ENCODE measurements at regions not wholly inside any gene's neighbourhood (a gene's known extent, or its start where the extent isn't known, plus 50 kb on each side); places are given as distances from the start of the nearest gene placed in this dataset.

- Histone ChIP-seq H3K36me3 (ENCODE audit: control insufficient read depth in 4 of 4, insufficient read depth in 4 of 4, low read length in 4 of 4) (no peaks in the 10 kb centered on the region), H3K27me3 (ENCODE audit: control insufficient read depth in 3 of 3, insufficient read depth in 3 of 3, low read length in 2 of 3) (no peaks in the 10 kb centered on the region), H3K4me3 (no peak overlapping the region), H3K27ac (ENCODE audit: low read depth in 1 of 2, low read length in 1 of 2) (no peak overlapping the region), H3K4me1 (ENCODE audit: control insufficient read depth in 5 of 5, insufficient read depth in 5 of 5, low read length in 5 of 5) (no peaks in the 10 kb centered on the region), H3K9ac (ENCODE audit: insufficient read depth in 1 of 2, low read length in 2 of 2) (no peak overlapping the region), H3K9me3 (ENCODE audit: control insufficient read depth in 4 of 4, insufficient read depth in 3 of 4, low read length in 3 of 4) (no peaks in the 10 kb centered on the region)
- DNase-seq (no peak), ATAC-seq (ENCODE audit: insufficient read depth, low FRiP score) (no peak)
- no peak for TF ChIP-seq CTCF (IDR thresholded peaks at IDR 0.05; ENCODE audit: control extremely low read depth, extremely low read depth)
Observed at GRCh38 chr4:106647451-106647850, 278.9 kb upstream of the GIMD1 start.

GRCh38 chr4:106629268-106629625 is 260.7 kb upstream of the GIMD1 start:
- no peaks in the 10 kb centered on the region for H3K4me1 ChIP-seq (ENCODE audit: control insufficient read depth in 5 of 5, insufficient read depth in 5 of 5, low read length in 5 of 5)
- WGBS, 2 donors: 50 to 77% methylated on average over 1 of the region's 1 CpG

GRCh38 chr4:106628586-106629267 is 260.1 kb upstream of the GIMD1 start:
- Histone ChIP-seq H3K4me1 (ENCODE audit: control insufficient read depth in 5 of 5, insufficient read depth in 5 of 5, low read length in 5 of 5) (no peaks in the 10 kb centered on the region), H3K27me3 (ENCODE audit: control insufficient read depth in 3 of 3, insufficient read depth in 3 of 3, low read length in 2 of 3) (no peaks in the 10 kb centered on the region), H3K36me3 (ENCODE audit: control insufficient read depth in 4 of 4, insufficient read depth in 4 of 4, low read length in 4 of 4) (no peaks in the 10 kb centered on the region), H3K9ac (ENCODE audit: insufficient read depth in 1 of 2, low read length in 2 of 2) (no peak overlapping the region), H3K27ac (ENCODE audit: low read depth in 1 of 2, low read length in 1 of 2) (no peak overlapping the region), H3K4me3 (no peak overlapping the region), H3K9me3 (ENCODE audit: control insufficient read depth in 4 of 4, insufficient read depth in 3 of 4, low read length in 3 of 4) (peaks cover 0 to 1% (median 0%) of the 10 kb centered on the region in 4 donors)
- ATAC-seq (ENCODE audit: insufficient read depth, low FRiP score): no peak
- DNase-seq: no peak
- WGBS, 2 donors: 59% methylated on average over 4 of the region's 4 CpGs
- TF ChIP-seq CTCF (IDR thresholded peaks at IDR 0.05; ENCODE audit: control extremely low read depth, extremely low read depth): no peak

More at GRCh38 chr4:106629268-106629625, 260.7 kb upstream of the GIMD1 start:
- Histone ChIP-seq H3K36me3 (ENCODE audit: control insufficient read depth in 4 of 4, insufficient read depth in 4 of 4, low read length in 4 of 4) (no peaks in the 10 kb centered on the region), H3K27ac (ENCODE audit: low read depth in 1 of 2, low read length in 1 of 2) (no peak overlapping the region), H3K9ac (ENCODE audit: insufficient read depth in 1 of 2, low read length in 2 of 2) (no peak overlapping the region), H3K9me3 (ENCODE audit: control insufficient read depth in 4 of 4, insufficient read depth in 3 of 4, low read length in 3 of 4) (peaks cover 0 to 1% (median 0%) of the 10 kb centered on the region in 4 donors), H3K27me3 (ENCODE audit: control insufficient read depth in 3 of 3, insufficient read depth in 3 of 3, low read length in 2 of 3) (no peaks in the 10 kb centered on the region), H3K4me3 (no peak overlapping the region)
- TF ChIP-seq CTCF (IDR thresholded peaks at IDR 0.05; ENCODE audit: control extremely low read depth, extremely low read depth): no peak
- ATAC-seq (ENCODE audit: insufficient read depth, low FRiP score) (no peak), DNase-seq (no peak)

- DNase-seq (no peak), ATAC-seq (ENCODE audit: insufficient read depth, low FRiP score) (no peak)
- H3K27me3 ChIP-seq (ENCODE audit: control insufficient read depth in 3 of 3, insufficient read depth in 3 of 3, low read length in 2 of 3): no peaks in the 10 kb centered on the region
- TF ChIP-seq CTCF (IDR thresholded peaks at IDR 0.05; ENCODE audit: control extremely low read depth, extremely low read depth): no peak
- 88 to 89% methylated on average over 3 of the region's 3 CpGs for WGBS, 2 donors
- no peak overlapping the region for H3K4me3 ChIP-seq
- peaks cover 0 to 1% (median 0%) of the 10 kb centered on the region in 4 donors for H3K9me3 ChIP-seq (ENCODE audit: control insufficient read depth in 4 of 4, insufficient read depth in 3 of 4, low read length in 3 of 4)
- H3K4me1 ChIP-seq (ENCODE audit: control insufficient read depth in 5 of 5, insufficient read depth in 5 of 5, low read length in 5 of 5): no peaks in the 10 kb centered on the region
- H3K36me3 ChIP-seq (ENCODE audit: control insufficient read depth in 4 of 4, insufficient read depth in 4 of 4, low read length in 4 of 4): no peaks in the 10 kb centered on the region
- no peak overlapping the region for H3K27ac ChIP-seq (ENCODE audit: low read depth in 1 of 2, low read length in 1 of 2)
- no peak overlapping the region for H3K9ac ChIP-seq (ENCODE audit: insufficient read depth in 1 of 2, low read length in 2 of 2)
Observed at GRCh38 chr4:106627051-106627450, 258.5 kb upstream of the GIMD1 start.

Data from lung (tissue), 11 donors.